HepG2 (cell line): ENCODE measurements at regions not wholly inside any gene's neighbourhood (a gene's known extent, or its start where the extent isn't known, plus 50 kb on each side); places are given as distances from the start of the nearest gene placed in this dataset.

ENCODE experiments used
- BHLHE40 ChIP-seq: IDR thresholded peaks from 2 replicates; pipeline ENCODE4 v1.6.1; 2011; ENCODE audit warnings: low read length, improper control_type of control experiment
- EP300 ChIP-seq, 3 experiments: sonication (generic) in 1 of 3; formaldehyde crosslinking in 1 of 3; IDR thresholded peaks; 2 replicates each; pipeline versions ENCODE4 v1.5.1 to v1.6.1; 2011 to 2020; ENCODE audit warnings: low read depth in 2 of 3, low read length in 2 of 3, borderline replicate concordance in 1 of 3, improper control_type of control experiment in 1 of 3, mild to moderate bottlenecking in 1 of 3, missing genetic modification reagents in 1 of 3, moderate library complexity in 1 of 3
- PCBP1 ChIP-seq: fragments of 200-400 bp; formaldehyde crosslinking; IDR thresholded peaks from 2 replicates; pipeline ENCODE4 v1.6.1; 2017; ENCODE audit warnings: mild to moderate bottlenecking, low read depth, low read length, borderline replicate concordance
- TCF12 ChIP-seq, 2 experiments: fragments of 450-650 bp in 1 of 2; sonication (generic) in 1 of 2; formaldehyde crosslinking in 1 of 2; IDR thresholded peaks; 2 replicates each; pipeline versions ENCODE4 v1.6.1 to v1.8.0; 2017 to 2022; ENCODE audit warnings: antibody characterized with exemption in 1 of 2, mild to moderate bottlenecking in 1 of 2, missing genetic modification reagents in 1 of 2, moderate library complexity in 1 of 2
- ZFP82 ChIP-seq: sonication (generic); formaldehyde crosslinking; IDR thresholded peaks from 2 replicates; pipeline ENCODE4 v1.5.1; 2020; ENCODE audit warnings: mild to moderate bottlenecking, missing genetic modification reagents, borderline replicate concordance

- TF ChIP-seq ZFP82 (CRISPR knock-in tag) (no peak), PCBP1 (no peak), BHLHE40 (no peak), TCF12 (IDR thresholded peaks at IDR 0.05) (no peak), TCF12 (CRISPR knock-in tag; IDR thresholded peaks at IDR 0.05) (no peak), EP300 (IDR thresholded peaks at IDR 0.05; ENCODE audit: low read depth in 2 of 2, low read length in 2 of 2) (no peak), EP300 (CRISPR knock-in tag; IDR thresholded peaks at IDR 0.05; ENCODE audit: borderline replicate concordance) (no peak)
These were observed 273.9 kb upstream of the IRX2 start for GRCh38 chr5:3025392-3025791.
